ENCODE measurements at regions not wholly inside any gene's neighbourhood (a gene's known extent, or its start where the extent isn't known, plus 50 kb on each side); places are given as distances from the start of the nearest gene placed in this dataset.

DNA sequence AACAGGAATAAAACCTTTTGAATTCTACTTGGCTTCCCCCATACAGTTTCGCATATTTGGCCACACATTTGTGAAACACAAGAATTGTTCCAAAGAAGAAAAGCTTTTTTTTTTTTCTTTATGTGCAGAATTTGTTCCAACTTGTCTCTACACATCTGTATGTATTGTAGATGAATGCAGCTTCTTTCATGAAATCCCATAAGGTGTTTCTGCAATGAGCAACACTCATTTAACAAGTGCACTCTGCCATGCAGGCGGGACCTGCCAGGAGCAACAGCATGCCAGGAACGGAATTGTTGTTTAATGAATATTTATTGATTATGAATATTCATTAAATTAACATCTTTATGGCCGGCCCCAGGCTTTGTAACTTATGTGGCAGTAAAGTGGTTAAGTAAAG lies 1075.0 kb downstream of the TTLL7 start:
- DNase-seq, result no peak

- no peak for DNase-seq
These were observed 1077.2 kb downstream of the TTLL7 start for GRCh38 chr1:82921759-82922158.

- DNase-seq, result no peak
These were observed 1078.3 kb downstream of the TTLL7 start for GRCh38 chr1:82920418-82921248.

- no peak for DNase-seq
These were observed 1079.1 kb downstream of the TTLL7 start for GRCh38 chr1:82919837-82920236.

- no peak for DNase-seq
These were observed 1091.6 kb downstream of the TTLL7 start for GRCh38 chr1:82907313-82907712.

- DNase-seq, result no peak
These were observed 1095.3 kb downstream of the TTLL7 start for GRCh38 chr1:82903626-82904025.

- no peak for DNase-seq
These were observed 1097.4 kb downstream of the TTLL7 start for GRCh38 chr1:82901561-82901960.

DNA sequence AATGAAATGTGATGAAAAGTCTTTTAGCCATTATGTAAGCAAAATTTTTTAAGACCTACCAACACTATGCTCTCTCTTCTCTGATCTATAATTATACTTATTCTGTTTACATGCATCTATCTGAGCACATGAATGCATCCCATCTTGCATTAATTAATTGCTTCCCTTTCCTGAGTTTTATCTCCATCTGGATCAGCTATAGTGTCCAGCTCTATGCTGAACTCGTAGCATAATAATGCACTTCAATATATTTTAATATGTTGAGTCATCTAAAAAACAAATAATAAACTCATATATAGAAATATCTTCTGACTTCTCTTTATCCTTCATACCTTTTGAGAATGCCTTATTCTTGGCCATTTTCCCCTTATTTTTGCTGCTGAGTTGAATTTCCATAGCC lies 1097.8 kb downstream of the TTLL7 start:
- DNase-seq, result no peak

DNA sequence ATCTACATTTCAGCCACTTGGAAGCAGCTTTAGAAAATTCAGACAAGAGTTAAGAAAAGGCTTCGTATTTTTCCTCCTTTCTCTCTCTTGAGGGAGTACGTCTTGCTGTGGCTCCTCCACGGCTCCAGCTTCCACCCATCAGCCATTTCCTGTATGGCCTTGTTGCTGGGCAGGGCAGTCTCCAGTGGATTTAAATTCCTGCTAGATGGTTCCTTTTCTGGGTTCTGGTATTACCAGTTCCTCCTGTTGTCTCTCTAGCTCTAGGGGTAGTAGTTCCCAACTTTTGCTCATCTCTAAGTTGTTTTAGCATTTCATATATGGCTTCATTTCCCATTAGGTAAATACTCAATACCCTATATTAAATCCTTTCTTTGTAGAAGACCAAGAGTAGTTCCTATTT lies 1098.3 kb downstream of the ADGRL2 start:
- DNase-seq, result no peak

- no peak for DNase-seq
These were observed 1096.8 kb downstream of the ADGRL2 start for GRCh38 chr1:82897549-82897948.

GRCh38 chr1:82896036-82896435 lies 1095.3 kb downstream of the ADGRL2 start:
- no peak for DNase-seq

DNA sequence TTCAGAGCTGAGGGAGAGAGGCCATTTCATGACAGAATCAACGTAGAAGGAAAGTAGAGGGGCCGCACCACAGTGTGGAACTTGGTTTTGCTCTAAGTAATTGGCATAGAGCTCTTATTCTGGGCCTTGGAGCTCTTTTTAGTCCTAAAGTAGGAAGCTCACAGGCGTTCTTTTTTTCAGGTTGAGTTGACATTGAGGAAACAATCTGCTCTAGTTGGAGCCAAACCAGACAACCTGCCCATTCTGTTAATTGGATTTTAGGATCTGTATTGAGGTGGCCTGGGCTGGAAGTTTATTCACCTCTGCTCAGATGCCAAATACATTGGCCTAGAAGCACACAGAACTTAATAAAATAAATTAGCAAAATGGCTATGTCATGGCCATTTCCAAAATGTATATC lies 1093.9 kb downstream of the ADGRL2 start:
- no peak for DNase-seq

DNA sequence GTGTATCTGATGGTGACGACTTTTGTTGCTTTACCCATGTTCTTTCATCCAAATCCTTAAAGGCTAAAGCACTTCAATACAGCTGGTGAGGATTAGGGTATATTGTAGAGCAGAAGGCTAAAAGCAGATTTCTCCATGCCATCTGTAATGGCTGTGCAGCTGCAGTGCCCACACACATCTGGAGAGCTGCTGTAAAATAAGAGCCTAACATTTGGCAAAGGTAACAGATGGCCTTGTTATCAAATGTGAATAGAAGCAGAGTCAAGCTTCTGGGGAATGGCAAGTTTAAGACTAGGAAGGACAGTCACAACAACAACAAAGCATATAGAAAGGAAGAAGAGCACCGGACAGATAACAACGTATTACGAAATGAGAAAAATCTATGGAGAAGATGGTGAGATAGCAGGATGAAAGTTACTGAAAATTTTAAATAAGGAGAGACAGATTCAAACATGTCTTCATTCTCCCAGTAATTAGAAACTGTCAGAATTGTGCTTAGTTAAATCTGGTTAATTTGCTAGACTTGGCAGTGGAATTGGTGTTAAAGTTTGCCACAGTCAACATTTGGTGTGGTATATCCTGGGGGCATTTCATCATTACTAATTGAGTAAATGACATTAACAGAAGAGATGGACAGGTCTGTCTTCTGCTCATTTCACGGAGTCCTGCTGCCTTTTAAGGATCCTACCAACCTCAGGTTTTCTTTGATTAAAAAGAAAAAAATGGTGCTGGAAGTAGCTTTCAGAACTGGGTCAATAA lies 1093.2 kb downstream of the ADGRL2 start:
- DNase-seq, result no peak

DNA sequence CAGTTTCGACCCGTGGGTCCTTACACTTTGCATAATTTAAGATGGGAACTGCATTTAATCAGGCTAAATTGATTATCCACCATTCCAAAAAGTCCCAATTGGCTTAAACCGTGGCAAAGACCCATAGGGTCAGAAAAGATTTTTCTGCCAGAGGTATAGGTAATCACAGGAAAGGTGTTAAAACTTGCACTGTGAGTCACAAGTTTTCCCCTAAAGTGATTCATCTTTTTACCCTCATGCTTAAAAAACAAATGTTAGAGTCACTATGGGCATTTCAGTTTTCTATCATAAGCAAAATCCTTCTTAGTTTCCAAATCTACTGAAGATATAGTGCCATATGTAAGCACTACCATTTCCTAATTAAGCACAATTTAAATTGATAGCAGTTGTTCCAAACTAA lies 1079.8 kb downstream of the ADGRL2 start:
- DNase-seq, result no peak

GRCh38 chr1:82879701-82880305 lies 1079.1 kb downstream of the ADGRL2 start:
- no peak for DNase-seq

- DNase-seq, result no peak
These were observed 1074.4 kb downstream of the ADGRL2 start for GRCh38 chr1:82875170-82875569.

DNA sequence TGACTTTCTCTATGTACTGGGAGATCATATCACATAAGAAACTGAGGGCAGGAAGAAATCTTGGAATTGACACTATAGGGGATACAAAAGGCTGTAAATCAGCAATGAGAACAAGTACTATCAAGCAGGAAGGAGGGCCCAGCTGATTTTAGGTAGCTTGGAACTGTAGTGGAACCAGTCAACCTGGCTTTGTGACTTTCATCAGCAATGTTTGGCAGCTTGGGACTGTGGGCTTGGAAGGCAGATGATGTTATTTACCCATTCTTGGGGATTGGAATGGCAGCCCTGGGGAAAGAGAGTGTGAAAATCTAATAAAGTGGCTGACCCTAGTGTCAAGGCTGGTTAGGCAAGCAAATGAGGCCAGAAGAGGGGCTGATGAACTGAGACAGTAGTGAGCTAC lies 1073.3 kb downstream of the ADGRL2 start:
- DNase-seq, result no peak

DNA sequence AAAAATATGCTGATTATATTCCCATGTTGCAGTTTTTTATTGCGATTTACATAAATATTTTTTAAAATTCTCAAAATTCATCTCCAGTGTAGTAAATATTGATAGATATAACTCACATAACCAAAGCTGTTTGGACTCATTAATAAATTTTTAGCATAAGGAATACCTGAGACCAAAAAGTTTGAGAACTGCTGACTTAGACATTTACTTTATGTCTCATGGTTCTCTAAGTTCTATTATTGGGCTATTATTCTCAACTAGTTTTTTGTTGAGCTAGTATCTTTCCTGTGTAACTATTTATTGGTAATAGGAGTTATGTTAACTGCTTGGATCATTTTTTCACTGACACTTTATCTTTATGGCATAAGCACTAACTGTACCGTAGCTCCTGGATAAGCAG lies 1069.6 kb downstream of the ADGRL2 start:
- no peak for DNase-seq

DNA sequence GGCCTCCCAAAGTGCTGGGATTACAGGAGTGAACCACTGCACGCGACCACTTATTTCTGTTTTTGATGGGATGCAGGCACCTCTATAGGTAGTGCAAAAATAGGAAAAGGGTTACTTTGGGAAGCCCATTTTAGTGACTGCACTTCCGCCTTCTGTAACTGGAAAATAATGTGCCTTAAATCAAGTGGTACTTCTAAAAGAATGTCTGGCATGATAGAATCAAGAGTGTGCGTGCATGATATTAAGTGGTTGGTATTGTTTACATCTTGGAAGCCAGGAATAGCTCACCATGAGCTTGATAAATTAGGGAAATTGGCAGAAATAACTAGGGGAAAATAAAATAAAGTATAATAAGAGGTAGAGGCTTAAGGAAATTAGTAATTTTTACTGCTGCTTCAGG lies 1067.0 kb downstream of the ADGRL2 start:
- DNase-seq, result no peak

DNA sequence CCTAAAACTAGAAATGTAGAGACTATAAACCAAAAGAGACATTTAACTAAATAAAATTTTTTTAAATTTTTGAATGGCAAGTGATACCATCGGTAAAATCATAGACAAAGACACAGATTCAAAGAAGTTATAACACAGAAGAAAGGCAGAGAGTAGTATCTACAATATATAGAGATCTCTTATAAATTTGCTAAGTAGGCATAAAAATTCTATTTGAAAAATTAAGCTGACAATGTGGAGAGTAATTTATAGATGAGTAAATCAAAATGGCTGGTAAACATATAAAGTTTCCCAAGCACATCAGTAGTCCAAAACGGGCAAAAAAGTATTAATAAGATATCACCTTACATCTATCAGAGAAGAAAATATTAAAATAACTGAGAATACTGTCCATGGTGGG lies 1061.0 kb downstream of the ADGRL2 start:
- DNase-seq, result no peak

DNA sequence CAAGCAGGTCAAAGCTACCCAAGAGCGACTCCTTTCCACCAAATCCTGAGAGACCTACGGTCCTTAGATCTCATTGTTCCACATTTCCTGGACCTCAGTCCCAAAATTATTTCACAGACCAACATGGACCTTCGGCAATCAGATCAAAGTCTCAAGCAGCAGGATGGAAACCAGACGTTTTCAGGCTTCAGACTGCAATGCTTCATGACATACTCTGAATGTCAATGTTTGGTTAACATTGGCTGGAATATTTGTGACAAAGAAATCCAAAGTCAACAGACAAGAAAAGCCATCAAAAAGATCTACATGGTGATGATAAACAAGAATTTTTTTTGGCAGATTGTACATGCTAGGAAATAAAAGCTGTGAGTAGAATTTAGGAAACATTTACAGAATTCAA lies 1057.3 kb downstream of the ADGRL2 start:
- no peak for DNase-seq

DNA sequence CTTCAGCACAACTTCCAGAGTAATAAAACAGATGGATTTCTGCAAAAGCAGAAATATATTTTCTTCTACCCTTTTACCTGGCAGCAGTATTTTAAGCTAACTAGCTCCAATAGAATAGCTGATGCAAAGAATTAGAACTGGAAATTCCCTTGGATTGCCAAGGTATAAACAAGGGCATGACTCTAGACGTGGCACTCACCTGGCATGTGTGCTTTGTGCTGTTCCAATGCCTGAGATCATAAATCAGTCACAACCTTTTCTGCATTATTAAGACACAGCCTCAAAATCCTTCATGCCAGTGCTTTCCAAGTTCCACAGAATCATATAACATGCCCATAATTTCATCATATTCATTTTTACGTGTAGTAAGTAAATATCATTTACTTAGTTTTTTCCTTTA lies 1048.7 kb downstream of the ADGRL2 start:
- DNase-seq, result no peak

DNA sequence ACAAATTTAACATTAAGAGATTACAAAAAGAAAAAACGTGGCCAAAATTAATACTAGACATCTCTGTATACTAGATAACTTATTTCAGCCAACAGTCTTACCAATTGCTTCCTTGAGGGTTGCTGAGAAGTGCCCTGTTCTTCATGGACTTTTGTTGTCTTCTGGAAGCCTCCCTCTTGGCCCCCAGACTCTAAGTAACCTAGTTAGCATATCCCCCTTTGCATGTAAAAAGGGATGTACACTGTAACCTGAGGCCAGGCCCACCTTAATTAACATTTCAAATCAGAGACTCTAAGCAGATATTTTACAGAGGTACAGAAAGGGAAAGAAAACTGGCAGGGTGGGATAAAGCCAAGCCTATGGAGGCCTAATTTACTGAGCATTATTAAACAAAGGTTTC lies 1047.3 kb downstream of the ADGRL2 start:
- no peak for DNase-seq

DNA sequence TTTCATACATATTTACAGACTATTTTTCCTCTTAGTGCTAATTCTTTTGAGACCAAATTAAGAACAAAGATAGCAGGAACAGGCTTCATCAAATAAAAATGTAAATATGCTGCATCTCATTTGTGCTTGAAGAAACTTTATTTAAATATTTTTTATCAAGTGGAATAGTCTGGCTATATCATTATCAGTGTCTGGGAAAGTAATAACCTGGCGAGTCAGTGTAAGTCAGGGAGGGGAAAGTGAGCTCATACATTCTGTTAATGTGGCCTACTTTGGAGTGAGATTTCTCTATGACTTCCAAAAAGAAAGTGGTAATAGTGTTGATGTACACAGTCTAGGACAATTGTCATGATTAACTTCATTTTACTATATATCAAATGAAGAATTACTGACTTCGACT lies 1045.1 kb downstream of the ADGRL2 start:
- DNase-seq, result no peak

All from NCI-H1105 (cell line).